ENCODE measurements at regions not wholly inside any gene's neighbourhood (a gene's known extent, or its start where the extent isn't known, plus 50 kb on each side); places are given as distances from the start of the nearest gene placed in this dataset.

DNA sequence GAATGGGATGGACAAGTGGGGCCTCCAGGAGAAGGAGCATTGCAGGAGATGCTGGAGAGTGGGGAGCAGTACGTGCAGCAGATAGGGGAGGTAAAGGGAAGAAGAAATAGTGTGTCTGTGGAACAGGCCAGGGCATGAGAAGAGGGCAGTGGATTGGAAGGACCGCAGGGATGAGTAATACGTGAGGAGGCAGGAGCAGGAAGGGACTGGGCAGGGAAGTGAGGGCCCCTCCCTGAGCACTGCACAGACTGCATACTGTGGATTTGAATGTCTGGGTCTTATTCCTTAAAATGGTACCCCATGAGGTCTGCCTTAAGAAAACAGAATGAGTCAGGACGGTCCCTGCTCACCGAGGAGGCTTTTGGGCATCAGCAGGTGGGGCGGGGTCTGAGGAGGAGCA is 210.0 kb upstream of the NDN start:
- Mint-ChIP-seq H3K36me3 (peaks cover 32% of the 10 kb centered on the region), H3K27ac (no peak overlapping the region), H3K4me3 (no peak overlapping the region; the same call in 1 of the 2 replicates), H3K4me1 (peaks cover 8% of the 10 kb centered on the region), H3K9me3 (peaks cover 40% of the 10 kb centered on the region), H3K27me3 (ENCODE audit: low read depth) (peaks cover 4% of the 10 kb centered on the region)
- ChIA-PET CTCF (no interaction called here), POLR2A (no interaction called here)
- DNase-seq (ENCODE audit: low spot score) (no peak), ATAC-seq (no peak)
- TF ChIP-seq ZNF396 (CRISPR knock-in tag; IDR thresholded peaks at IDR 0.05; ENCODE audit: borderline replicate concordance) (no peak), ELF4 (CRISPR knock-in tag; IDR thresholded peaks at IDR 0.05; ENCODE audit: low read depth) (no peak), ZNF671 (CRISPR knock-in tag; IDR thresholded peaks at IDR 0.05) (no peak), TEAD1 (CRISPR knock-in tag; IDR thresholded peaks at IDR 0.05) (no peak), ZNF423 (CRISPR knock-in tag; IDR thresholded peaks at IDR 0.05) (no peak), GABPB1 (CRISPR knock-in tag; IDR thresholded peaks at IDR 0.05) (no peak), EMX1 (CRISPR knock-in tag; IDR thresholded peaks at IDR 0.05) (no peak), NFATC4 (CRISPR knock-in tag; IDR thresholded peaks at IDR 0.05) (no peak), JAZF1 (CRISPR knock-in tag; IDR thresholded peaks at IDR 0.05) (no peak), OVOL2 (CRISPR knock-in tag; IDR thresholded peaks at IDR 0.05; ENCODE audit: borderline replicate concordance) (no peak), PRRX2 (CRISPR knock-in tag; IDR thresholded peaks at IDR 0.05) (no peak)
- TF ChIP-seq, protein P1, sequence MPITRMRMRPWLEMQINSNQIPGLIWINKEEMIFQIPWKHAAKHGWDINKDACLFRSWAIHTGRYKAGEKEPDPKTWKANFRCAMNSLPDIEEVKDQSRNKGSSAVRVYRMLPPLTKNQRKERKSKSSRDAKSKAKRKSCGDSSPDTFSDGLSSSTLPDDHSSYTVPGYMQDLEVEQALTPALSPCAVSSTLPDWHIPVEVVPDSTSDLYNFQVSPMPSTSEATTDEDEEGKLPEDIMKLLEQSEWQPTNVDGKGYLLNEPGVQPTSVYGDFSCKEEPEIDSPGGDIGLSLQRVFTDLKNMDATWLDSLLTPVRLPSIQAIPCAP (CRISPR knock-in tag; IDR thresholded peaks at IDR 0.05): no peak
- TF ChIP-seq, protein P2, sequence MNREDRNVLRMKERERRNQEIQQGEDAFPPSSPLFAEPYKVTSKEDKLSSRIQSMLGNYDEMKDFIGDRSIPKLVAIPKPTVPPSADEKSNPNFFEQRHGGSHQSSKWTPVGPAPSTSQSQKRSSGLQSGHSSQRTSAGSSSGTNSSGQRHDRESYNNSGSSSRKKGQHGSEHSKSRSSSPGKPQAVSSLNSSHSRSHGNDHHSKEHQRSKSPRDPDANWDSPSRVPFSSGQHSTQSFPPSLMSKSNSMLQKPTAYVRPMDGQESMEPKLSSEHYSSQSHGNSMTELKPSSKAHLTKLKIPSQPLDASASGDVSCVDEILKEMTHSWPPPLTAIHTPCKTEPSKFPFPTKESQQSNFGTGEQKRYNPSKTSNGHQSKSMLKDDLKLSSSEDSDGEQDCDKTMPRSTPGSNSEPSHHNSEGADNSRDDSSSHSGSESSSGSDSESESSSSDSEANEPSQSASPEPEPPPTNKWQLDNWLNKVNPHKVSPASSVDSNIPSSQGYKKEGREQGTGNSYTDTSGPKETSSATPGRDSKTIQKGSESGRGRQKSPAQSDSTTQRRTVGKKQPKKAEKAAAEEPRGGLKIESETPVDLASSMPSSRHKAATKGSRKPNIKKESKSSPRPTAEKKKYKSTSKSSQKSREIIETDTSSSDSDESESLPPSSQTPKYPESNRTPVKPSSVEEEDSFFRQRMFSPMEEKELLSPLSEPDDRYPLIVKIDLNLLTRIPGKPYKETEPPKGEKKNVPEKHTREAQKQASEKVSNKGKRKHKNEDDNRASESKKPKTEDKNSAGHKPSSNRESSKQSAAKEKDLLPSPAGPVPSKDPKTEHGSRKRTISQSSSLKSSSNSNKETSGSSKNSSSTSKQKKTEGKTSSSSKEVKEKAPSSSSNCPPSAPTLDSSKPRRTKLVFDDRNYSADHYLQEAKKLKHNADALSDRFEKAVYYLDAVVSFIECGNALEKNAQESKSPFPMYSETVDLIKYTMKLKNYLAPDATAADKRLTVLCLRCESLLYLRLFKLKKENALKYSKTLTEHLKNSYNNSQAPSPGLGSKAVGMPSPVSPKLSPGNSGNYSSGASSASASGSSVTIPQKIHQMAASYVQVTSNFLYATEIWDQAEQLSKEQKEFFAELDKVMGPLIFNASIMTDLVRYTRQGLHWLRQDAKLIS (CRISPR knock-in tag; IDR thresholded peaks at IDR 0.05; ENCODE audit: borderline replicate concordance): no peak
- TF ChIP-seq, protein P3, sequence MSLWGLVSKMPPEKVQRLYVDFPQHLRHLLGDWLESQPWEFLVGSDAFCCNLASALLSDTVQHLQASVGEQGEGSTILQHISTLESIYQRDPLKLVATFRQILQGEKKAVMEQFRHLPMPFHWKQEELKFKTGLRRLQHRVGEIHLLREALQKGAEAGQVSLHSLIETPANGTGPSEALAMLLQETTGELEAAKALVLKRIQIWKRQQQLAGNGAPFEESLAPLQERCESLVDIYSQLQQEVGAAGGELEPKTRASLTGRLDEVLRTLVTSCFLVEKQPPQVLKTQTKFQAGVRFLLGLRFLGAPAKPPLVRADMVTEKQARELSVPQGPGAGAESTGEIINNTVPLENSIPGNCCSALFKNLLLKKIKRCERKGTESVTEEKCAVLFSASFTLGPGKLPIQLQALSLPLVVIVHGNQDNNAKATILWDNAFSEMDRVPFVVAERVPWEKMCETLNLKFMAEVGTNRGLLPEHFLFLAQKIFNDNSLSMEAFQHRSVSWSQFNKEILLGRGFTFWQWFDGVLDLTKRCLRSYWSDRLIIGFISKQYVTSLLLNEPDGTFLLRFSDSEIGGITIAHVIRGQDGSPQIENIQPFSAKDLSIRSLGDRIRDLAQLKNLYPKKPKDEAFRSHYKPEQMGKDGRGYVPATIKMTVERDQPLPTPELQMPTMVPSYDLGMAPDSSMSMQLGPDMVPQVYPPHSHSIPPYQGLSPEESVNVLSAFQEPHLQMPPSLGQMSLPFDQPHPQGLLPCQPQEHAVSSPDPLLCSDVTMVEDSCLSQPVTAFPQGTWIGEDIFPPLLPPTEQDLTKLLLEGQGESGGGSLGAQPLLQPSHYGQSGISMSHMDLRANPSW (CRISPR knock-in tag; conservative IDR thresholded peaks at IDR 0.05; ENCODE audit: low read depth): no peak
- TF ChIP-seq, protein P4, sequence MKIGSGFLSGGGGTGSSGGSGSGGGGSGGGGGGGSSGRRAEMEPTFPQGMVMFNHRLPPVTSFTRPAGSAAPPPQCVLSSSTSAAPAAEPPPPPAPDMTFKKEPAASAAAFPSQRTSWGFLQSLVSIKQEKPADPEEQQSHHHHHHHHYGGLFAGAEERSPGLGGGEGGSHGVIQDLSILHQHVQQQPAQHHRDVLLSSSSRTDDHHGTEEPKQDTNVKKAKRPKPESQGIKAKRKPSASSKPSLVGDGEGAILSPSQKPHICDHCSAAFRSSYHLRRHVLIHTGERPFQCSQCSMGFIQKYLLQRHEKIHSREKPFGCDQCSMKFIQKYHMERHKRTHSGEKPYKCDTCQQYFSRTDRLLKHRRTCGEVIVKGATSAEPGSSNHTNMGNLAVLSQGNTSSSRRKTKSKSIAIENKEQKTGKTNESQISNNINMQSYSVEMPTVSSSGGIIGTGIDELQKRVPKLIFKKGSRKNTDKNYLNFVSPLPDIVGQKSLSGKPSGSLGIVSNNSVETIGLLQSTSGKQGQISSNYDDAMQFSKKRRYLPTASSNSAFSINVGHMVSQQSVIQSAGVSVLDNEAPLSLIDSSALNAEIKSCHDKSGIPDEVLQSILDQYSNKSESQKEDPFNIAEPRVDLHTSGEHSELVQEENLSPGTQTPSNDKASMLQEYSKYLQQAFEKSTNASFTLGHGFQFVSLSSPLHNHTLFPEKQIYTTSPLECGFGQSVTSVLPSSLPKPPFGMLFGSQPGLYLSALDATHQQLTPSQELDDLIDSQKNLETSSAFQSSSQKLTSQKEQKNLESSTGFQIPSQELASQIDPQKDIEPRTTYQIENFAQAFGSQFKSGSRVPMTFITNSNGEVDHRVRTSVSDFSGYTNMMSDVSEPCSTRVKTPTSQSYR (CRISPR knock-in tag; IDR thresholded peaks at IDR 0.05): no peak
- TF ChIP-seq, protein P5, sequence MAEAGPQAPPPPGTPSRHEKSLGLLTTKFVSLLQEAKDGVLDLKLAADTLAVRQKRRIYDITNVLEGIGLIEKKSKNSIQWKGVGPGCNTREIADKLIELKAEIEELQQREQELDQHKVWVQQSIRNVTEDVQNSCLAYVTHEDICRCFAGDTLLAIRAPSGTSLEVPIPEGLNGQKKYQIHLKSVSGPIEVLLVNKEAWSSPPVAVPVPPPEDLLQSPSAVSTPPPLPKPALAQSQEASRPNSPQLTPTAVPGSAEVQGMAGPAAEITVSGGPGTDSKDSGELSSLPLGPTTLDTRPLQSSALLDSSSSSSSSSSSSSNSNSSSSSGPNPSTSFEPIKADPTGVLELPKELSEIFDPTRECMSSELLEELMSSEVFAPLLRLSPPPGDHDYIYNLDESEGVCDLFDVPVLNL (CRISPR knock-in tag; IDR thresholded peaks at IDR 0.05; ENCODE audit: borderline replicate concordance, low read depth): no peak
- TF ChIP-seq, protein P6, sequence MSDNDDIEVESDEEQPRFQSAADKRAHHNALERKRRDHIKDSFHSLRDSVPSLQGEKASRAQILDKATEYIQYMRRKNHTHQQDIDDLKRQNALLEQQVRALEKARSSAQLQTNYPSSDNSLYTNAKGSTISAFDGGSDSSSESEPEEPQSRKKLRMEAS (CRISPR knock-in tag; IDR thresholded peaks at IDR 0.05): no peak
- TF ChIP-seq, protein P7, sequence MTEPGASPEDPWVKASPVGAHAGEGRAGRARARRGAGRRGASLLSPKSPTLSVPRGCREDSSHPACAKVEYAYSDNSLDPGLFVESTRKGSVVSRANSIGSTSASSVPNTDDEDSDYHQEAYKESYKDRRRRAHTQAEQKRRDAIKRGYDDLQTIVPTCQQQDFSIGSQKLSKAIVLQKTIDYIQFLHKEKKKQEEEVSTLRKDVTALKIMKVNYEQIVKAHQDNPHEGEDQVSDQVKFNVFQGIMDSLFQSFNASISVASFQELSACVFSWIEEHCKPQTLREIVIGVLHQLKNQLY (CRISPR knock-in tag; IDR thresholded peaks at IDR 0.05): no peak
